Kidney capillary endothelial cell (primary cell): ENCODE measurements at regions not wholly inside any gene's neighbourhood (a gene's known extent, or its start where the extent isn't known, plus 50 kb on each side); places are given as distances from the start of the nearest gene placed in this dataset.
A peak's percentile ranks its signal among the peaks of the same experiment; 100 is the strongest.

Experiments used
- DNase-seq: peaks from one replicate; pipeline ENCODE4 v3.0.0-alpha.2; 2018; ENCODE audit warnings: low spot score

GRCh38 chr17:14886200-14886739 lies 378.9 kb downstream of the PMP22 start:
- peak; percentile 7 for DNase-seq

- no peak for DNase-seq
Observed at GRCh38 chr17:14882131-14882530, 383.0 kb downstream of the PMP22 start.

GRCh38 chr17:14875557-14876412 lies 389.3 kb downstream of the PMP22 start:
- DNase-seq = no peak

DNA sequence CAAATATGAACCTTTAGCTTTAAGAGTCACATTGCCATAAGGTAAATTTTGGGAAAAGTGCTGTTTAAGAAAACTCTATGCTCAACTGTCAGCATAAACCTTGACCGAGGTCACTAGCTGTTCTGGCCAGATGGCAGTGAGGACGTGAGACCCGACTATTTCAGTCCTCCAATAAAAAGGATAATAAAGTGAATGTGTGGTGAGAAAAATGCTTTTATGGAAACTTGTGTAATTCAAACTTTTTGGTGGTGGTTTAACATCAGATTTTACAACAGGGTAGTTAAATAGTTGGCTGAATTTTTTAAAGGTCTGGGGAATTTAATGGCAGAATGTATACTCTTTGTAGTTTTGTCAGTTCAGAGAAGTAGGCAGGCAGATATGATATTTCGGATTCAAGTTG lies 391.1 kb downstream of the PMP22 start:
- no peak for DNase-seq

DNA sequence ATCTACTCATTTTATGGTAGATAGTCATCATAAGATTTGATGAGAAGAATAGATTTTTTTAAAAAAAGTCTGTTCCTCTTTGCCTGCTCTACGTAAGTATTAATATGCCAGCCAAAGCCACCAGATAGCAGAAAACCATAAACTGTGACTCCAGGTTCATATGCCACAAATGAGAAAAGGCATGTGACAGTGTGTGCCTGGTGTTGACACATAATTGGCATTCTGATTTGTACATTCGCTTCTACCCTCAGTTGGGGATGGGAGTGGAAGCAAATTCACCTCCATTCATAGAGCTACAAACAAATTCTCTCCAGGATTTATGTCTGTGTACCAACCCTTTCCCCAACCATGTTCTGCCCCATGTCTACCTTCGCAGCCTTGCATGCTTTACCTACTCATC lies 391.6 kb downstream of the PMP22 start:
- no peak for DNase-seq

GRCh38 chr17:14871921-14872320 lies 393.2 kb downstream of the PMP22 start:
- DNase-seq = no peak

- no peak for DNase-seq
Observed at GRCh38 chr17:14866266-14866665, 398.9 kb downstream of the PMP22 start.

DNA sequence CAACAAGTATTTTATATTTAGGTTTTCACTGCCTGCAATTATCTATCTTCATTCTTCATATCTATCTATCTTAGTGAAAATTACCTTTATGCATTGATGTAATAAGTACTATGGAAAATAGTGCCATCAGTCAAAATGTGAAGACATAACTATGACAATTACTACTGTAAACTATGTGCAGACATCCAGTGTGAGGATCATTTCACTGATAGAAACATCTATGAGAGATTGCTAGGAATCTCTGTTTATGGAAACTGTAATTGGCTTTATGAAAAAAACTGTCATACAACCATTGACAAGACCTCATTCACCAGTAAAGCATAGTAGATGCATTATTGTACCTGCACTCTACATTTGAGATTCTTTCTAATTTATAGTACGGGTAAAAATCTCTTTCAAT lies 401.0 kb downstream of the PMP22 start:
- DNase-seq = no peak

DNA sequence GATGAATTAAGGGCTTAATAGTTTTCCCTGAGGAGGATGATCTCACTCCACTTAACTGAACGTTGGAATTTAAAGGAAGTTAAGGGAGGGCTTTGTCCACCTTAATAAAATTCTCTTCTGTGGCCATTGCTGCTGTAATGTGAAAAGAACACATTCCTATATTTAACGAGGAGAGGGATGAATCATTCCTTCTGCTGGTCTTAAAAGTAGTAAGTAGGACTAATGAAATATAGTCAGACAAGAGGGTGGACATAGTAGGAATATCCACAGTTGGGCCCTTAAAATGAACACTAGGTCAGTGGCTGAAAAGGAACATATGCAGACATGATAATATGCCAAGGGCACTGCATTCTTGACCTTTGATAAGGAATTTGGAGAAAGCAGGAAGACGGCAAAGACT lies 405.6 kb downstream of the PMP22 start:
- DNase-seq = no peak

GRCh38 chr17:14856176-14856575 lies 408.9 kb downstream of the PMP22 start:
- DNase-seq = no peak

- no peak for DNase-seq
Observed at GRCh38 chr17:14854691-14855090, 410.4 kb downstream of the PMP22 start.

- DNase-seq = no peak
Observed at GRCh38 chr17:14845591-14846281, 419.4 kb downstream of the PMP22 start.

DNA sequence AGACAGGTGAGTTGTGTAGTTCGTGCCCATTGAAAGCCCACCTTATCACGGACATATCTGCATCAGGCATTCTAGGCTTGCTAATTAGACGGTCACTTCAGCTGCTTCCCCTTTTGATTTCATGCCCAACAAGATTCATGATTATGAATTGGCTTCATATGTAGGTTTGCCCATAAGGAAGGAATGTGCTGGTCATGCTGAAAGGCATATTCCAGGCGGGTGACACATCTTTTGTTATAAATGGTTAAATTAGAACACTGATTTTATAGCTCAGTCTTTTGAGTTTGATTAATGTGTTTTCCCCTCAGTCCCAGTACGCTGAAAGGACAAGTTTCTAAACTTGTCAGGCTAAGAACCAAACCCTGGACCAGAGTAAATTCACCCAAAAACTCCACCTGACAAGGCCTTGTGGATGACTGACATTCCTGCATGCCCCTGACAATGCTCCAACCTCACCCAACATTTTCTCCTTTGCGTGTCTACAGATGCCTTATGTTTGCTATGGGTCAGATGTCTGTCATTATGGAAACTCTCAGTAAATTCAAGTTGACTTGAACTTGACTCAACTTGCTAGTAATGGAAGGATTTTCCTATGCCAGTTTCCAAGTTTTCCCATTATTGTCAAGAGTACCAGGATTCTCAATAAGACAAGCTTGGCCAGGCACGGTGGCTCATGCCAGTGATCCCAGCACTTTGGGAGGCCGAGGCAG lies 421.9 kb downstream of the PMP22 start:
- DNase-seq = no peak

- DNase-seq = no peak
Observed at GRCh38 chr17:14840616-14841231, 424.4 kb downstream of the PMP22 start.

DNA sequence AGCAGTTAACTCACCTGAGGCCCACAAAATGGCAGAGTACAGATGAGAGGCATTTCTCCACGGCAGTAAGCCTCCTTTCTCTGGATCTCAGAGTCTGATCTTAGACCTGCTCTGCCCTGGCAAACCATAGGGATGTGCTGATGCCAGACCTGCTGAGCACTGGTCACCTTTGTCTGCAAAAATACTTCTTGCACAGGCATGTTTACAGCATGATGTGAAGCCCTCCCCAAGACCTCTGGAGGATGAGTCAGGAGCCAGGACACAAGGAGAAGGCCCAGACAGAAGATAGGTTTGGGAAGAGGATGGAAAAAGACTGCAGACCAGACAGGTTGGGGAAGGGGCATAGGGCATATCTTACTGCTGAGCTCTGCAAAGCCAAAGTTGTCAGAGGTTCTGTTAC lies 426.6 kb downstream of the PMP22 start:
- DNase-seq = no peak

- DNase-seq = peak; percentile 4
Observed at GRCh38 chr17:14833201-14833785, 431.8 kb downstream of the PMP22 start.

DNA sequence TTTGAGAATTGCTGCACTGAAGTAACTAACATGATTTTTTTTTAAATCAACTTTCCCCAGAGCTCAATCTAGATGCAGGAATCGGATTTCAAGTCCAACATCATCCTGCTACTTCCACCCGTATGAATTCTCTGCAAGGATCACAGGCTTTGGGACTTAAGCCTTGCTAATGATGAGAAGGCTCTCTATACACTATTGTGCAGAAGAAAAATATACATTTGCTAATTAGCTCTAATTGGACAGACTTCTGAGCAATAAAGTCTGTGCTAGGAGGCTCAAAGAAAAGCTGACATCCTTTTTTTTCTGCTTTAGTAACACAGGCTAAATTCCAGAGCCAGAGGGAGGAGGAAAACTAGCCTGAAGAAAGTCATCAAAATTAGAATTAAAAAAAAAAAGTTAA lies 433.6 kb downstream of the PMP22 start:
- no peak for DNase-seq

DNA sequence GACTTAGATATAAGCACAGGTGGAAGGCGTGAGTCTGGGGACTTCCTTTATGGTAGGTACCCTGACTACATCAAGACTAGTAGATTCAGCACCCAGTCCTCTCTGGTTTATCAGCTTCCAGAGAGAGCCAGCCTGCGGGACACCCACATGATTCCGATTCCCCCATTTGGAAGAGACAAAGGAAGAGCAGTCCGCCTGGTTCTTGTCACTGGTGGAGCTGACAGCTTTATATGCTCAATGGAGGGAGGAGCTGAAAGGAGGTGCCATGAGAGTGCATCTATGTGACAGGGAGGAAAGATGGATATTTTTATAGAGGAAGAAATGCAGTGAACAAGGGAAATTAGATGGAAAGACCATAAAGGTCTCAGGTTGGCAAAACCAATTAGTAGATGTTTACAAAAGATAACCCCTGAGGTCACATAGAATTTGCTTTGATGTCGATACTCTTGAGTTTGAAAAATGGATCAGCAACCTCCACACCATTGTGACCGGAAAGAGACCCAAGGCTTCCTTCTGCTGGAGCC lies 437.7 kb downstream of the PMP22 start:
- DNase-seq = no peak

- DNase-seq = no peak
Observed at GRCh38 chr17:14826358-14826757, 438.8 kb downstream of the PMP22 start.

- no peak for DNase-seq
Observed at GRCh38 chr17:14818469-14818868, 446.7 kb downstream of the PMP22 start.

DNA sequence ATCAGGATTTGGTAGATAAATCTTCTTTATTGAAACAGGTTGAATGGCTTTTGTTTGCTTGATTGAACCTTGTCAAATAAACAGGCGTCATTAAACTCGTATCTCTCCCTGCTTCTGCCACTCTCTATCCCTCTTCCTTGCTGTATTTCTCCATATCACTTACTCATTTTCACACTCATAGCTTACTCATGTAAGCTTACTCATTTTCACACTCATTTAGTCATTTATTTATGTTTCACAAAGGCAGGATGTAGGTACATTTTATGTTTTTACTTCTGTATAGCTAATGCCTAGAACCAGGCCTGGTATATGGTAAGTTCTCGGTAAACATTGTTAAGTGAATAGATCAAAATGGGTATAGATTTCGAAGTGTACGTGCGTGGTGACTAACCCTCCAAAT lies 450.0 kb downstream of the PMP22 start:
- DNase-seq = no peak
